ENCODE measurements at regions not wholly inside any gene's neighbourhood (a gene's known extent, or its start where the extent isn't known, plus 50 kb on each side); places are given as distances from the start of the nearest gene placed in this dataset.
A peak's percentile ranks its signal among the peaks of the same experiment; 100 is the strongest.
"Not testable (repeated sequence)": the region's sequence is repeated elsewhere in the genome, so short reads cannot be mapped to it uniquely, and the experiment has no call there.

GRCh38 chr22:22129387-22129786, 115.2 kb upstream of the VPREB1 start:
- no peak for DNase-seq
- H3K27me3 Mint-ChIP-seq = peaks cover 7 to 19% of the 10 kb centered on the region in 2 donors
- no peak overlapping the region for H3K4me3 Mint-ChIP-seq
- ATAC-seq (replicated peaks) = no peak
- no peaks in the 10 kb centered on the region for H3K36me3 Mint-ChIP-seq (ENCODE audit: insufficient read depth)
- H3K27ac Mint-ChIP-seq = no peak overlapping the region
- no peaks in the 10 kb centered on the region for H3K9me3 Mint-ChIP-seq
- H3K4me1 Mint-ChIP-seq (ENCODE audit: low read depth in 2 of 2) = no peaks in the 10 kb centered on the region

DNA sequence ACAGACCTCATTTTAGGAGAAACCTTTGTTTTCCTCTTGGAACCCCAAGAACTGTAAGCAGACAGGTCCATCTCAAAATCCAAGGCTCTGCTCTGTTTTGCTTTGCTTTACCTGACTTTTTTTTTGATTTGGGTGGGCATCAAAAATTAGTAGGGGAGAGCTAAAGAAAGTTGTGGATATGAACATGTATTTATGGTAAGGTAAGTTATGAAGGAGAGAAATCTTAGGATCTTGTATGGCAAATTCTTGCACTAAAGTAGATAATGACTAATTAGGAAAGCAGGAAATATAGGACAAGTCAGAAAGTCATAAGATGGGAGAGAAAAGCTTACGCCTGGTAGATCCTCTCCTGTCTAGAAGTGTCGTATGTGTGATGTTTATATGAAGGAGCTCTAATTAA, 116.1 kb upstream of the VPREB1 start:
- H3K27ac Mint-ChIP-seq = no peak overlapping the region
- no peak for DNase-seq
- H3K36me3 Mint-ChIP-seq (ENCODE audit: insufficient read depth) = no peaks in the 10 kb centered on the region
- no peaks in the 10 kb centered on the region for H3K4me1 Mint-ChIP-seq (ENCODE audit: low read depth in 2 of 2)
- no peak overlapping the region for H3K4me3 Mint-ChIP-seq
- ATAC-seq (replicated peaks) = no peak
- no peaks in the 10 kb centered on the region for H3K9me3 Mint-ChIP-seq
- H3K27me3 Mint-ChIP-seq = peaks cover 17 to 29% of the 10 kb centered on the region in 2 donors

DNA sequence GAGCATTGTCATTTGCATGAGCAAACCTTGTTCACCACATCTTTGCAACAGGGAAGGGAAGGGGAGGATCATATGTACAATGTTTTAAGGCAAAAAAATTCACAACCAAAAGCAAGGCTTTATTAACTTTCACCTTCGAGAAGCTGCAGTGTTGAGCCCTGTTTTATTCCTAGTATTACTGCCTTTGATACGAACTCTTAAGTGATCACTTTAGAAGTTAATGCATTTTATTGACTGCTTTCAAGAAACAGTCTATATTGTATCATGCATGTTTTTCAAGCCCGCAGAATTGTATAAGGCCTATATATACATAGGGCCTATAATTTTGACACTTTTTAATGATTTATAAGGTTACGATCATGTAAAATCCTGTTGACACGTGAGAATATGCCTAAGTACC, 117.5 kb upstream of the VPREB1 start:
- no peaks in the 10 kb centered on the region for H3K4me1 Mint-ChIP-seq (ENCODE audit: low read depth in 2 of 2)
- no peaks in the 10 kb centered on the region for H3K36me3 Mint-ChIP-seq (ENCODE audit: insufficient read depth)
- no peak overlapping the region for H3K27ac Mint-ChIP-seq
- no peak overlapping the region for H3K4me3 Mint-ChIP-seq
- ATAC-seq (replicated peaks) = no peak
- no peaks in the 10 kb centered on the region for H3K9me3 Mint-ChIP-seq
- peaks cover 24 to 33% of the 10 kb centered on the region in 2 donors for H3K27me3 Mint-ChIP-seq
- no peak for DNase-seq

GRCh38 chr22:22125579-22126468, 118.8 kb upstream of the VPREB1 start:
- Mint-ChIP-seq H3K27me3 (peaks cover 22 to 29% of the 10 kb centered on the region in 2 donors), H3K4me1 (ENCODE audit: low read depth in 2 of 2) (no peaks in the 10 kb centered on the region), H3K9me3 (no peaks in the 10 kb centered on the region), H3K36me3 (ENCODE audit: insufficient read depth) (no peaks in the 10 kb centered on the region), H3K4me3 (no peak overlapping the region), H3K27ac (no peak overlapping the region)
- ATAC-seq (replicated peaks) = no peak
- no peak for DNase-seq

DNA sequence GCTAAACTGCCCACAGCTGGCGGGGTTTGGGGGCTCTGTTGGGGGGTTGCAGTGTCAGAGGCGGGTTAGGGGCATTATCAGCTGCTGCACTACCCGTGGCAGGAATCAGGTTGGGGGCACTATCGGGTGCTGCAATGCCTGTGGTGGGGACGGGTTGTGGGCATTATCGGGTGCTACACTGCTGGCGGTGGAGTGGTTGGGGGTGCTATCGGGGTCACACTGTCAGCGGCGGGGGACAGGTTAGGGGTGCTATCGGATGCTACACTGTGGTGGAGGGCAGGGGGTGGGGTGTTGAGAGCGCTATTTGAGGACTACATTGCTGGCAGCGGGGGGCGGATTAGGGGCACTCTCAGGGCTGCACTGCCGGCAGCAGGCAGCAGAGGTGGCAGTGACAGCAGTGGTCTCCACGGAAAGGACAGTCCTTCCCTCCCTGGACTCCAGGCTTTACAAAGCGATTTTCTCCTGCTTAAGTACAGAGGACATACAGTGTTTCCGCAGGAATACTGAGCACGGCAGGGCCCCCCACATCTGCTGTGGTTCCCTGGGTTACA, 119.5 kb upstream of the VPREB1 start:
- ATAC-seq (replicated peaks) (no peak), DNase-seq (no peak)
- Mint-ChIP-seq H3K27ac (no peak overlapping the region), H3K27me3 (peaks cover 22 to 29% of the 10 kb centered on the region in 2 donors), H3K9me3 (no peaks in the 10 kb centered on the region), H3K4me1 (ENCODE audit: low read depth in 2 of 2) (no peaks in the 10 kb centered on the region), H3K36me3 (ENCODE audit: insufficient read depth) (no peaks in the 10 kb centered on the region), H3K4me3 (no peak overlapping the region)

- H3K4me1 Mint-ChIP-seq (ENCODE audit: low read depth in 2 of 2) = no peaks in the 10 kb centered on the region
- ATAC-seq (replicated peaks) = no peak
- no peak for DNase-seq
- H3K9me3 Mint-ChIP-seq = no peaks in the 10 kb centered on the region
- H3K4me3 Mint-ChIP-seq = no peak overlapping the region
- H3K27ac Mint-ChIP-seq = no peak overlapping the region
- no peaks in the 10 kb centered on the region for H3K36me3 Mint-ChIP-seq (ENCODE audit: insufficient read depth)
- H3K27me3 Mint-ChIP-seq = peaks cover 26 to 31% of the 10 kb centered on the region in 2 donors
Observed at GRCh38 chr22:22124374-22124773, 120.2 kb upstream of the VPREB1 start.

DNA sequence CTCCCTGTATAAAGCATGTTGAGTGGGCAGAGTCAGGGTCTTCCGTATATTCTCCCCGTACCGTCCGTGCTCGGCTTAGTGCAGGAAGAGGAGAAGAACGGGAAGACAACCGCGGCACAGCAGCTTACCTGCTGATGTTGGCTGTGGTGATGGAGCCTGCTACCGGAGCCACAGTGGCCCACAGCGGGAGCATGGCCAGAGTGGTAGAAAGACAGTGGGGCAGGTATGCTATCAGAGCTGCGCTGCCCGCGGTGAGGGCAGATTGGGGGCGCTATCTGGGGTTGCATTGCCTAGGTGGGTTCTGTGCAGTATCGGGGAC, 120.7 kb upstream of the VPREB1 start:
- no peaks in the 10 kb centered on the region for H3K36me3 Mint-ChIP-seq (ENCODE audit: insufficient read depth)
- DNase-seq (no peak), ATAC-seq (replicated peaks) (no peak)
- H3K4me1 Mint-ChIP-seq (ENCODE audit: low read depth in 2 of 2) = no peaks in the 10 kb centered on the region
- no peaks in the 10 kb centered on the region for H3K9me3 Mint-ChIP-seq
- no peak overlapping the region for H3K4me3 Mint-ChIP-seq
- H3K27ac Mint-ChIP-seq = no peak overlapping the region
- peaks cover 30 to 36% of the 10 kb centered on the region in 2 donors for H3K27me3 Mint-ChIP-seq

GRCh38 chr22:22123118-22123959, 121.2 kb upstream of the VPREB1 start:
- no peak for ATAC-seq (replicated peaks)
- H3K4me1 Mint-ChIP-seq (ENCODE audit: low read depth in 2 of 2) = no peaks in the 10 kb centered on the region
- no peak overlapping the region for H3K4me3 Mint-ChIP-seq
- no peak for DNase-seq
- H3K27me3 Mint-ChIP-seq = peaks cover 36 to 42% of the 10 kb centered on the region in 2 donors
- no peak overlapping the region for H3K27ac Mint-ChIP-seq
- no peaks in the 10 kb centered on the region for H3K9me3 Mint-ChIP-seq
- H3K36me3 Mint-ChIP-seq (ENCODE audit: insufficient read depth) = no peaks in the 10 kb centered on the region

DNA sequence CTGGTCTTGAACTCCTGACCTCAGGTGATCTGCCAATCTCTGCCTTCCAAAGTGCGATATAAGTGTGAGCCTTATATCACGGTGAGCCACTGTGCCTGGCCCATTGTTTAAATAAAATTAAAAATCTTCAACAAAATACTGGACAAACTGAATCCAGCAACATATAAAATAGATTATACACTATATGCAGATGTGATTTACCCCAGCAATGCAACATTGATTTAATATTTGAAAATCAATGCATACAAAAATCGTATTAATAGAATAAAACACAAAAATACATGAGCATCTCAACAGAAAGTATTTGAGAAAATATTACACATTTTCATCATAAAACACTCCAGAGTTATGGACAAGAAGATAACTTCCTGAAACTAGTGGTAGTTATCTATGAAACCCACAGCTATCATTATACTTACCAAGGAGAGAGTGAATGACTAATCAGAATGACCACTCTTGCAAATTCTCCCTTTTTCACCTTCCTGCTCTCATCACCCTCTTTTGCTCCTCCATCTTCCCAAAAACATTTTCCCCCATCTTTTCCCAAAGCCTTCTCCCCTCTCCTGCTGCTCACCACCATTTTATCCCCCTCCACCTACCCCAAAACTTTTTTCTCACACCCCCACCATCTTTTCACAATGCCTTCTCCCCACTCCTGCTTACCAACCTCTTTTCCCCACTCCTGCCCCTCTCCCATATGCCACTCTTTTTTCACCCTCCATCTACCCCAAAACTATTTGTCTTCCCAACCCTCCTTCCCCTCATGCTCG, 122.1 kb upstream of the VPREB1 start:
- Mint-ChIP-seq H3K36me3 (ENCODE audit: insufficient read depth) (no peaks in the 10 kb centered on the region), H3K27me3 (peaks cover 39 to 44% of the 10 kb centered on the region in 2 donors), H3K4me3 (no peak overlapping the region), H3K4me1 (ENCODE audit: low read depth in 2 of 2) (no peaks in the 10 kb centered on the region), H3K27ac (no peak overlapping the region), H3K9me3 (no peaks in the 10 kb centered on the region)
- ATAC-seq (replicated peaks) = no peak
- DNase-seq = no peak

DNA sequence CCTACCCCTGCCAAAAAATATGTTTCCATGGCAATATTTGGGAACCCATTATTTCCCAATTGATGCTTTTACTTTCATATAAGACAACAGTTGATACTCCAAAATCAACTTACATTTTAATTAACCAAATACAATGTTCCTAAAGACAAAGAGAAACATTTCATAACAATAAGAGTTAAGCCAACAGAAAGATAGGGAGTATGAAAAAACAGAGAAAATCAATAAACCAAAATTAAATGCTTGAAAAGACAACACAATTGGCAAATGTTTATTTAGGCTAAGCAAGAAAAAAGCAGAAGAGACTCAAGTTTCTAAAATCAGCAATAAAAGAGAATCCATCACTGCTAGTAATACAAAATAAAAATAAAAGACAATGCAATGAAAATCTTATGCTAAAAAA, 123.1 kb upstream of the VPREB1 start:
- H3K9me3 Mint-ChIP-seq = no peaks in the 10 kb centered on the region
- H3K27me3 Mint-ChIP-seq = peaks cover 39 to 42% of the 10 kb centered on the region in 2 donors
- no peak overlapping the region for H3K4me3 Mint-ChIP-seq
- H3K36me3 Mint-ChIP-seq (ENCODE audit: insufficient read depth) = no peaks in the 10 kb centered on the region
- DNase-seq (no peak), ATAC-seq (replicated peaks) (no peak)
- no peak overlapping the region for H3K27ac Mint-ChIP-seq
- no peaks in the 10 kb centered on the region for H3K4me1 Mint-ChIP-seq (ENCODE audit: low read depth in 2 of 2)

DNA sequence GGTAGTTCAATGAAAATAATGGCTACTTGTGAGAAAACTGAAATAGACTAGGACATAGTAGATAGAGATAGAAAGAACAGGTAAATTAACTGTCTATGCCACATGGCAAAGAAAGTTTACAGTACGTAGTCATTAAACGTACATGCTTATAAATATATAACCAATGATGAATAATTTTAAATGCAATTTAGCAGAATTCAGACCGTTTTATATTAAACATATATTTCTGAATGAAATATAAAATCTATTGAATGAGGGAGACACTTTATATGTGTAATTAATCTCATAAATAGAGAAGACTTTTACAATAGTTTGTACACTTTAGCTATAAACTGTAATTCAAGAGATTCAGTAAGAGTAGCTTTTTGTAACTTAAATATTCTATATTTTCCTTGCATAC, 124.4 kb upstream of the VPREB1 start:
- no peak for ATAC-seq (replicated peaks)
- Mint-ChIP-seq H3K27me3 (peaks cover 34 to 39% of the 10 kb centered on the region in 2 donors), H3K4me3 (no peak overlapping the region), H3K27ac (no peak overlapping the region), H3K9me3 (no peaks in the 10 kb centered on the region), H3K4me1 (ENCODE audit: low read depth in 2 of 2) (no peaks in the 10 kb centered on the region), H3K36me3 (ENCODE audit: insufficient read depth) (no peaks in the 10 kb centered on the region)
- DNase-seq = no peak

- ATAC-seq (replicated peaks) (no peak), DNase-seq (no peak)
- no peaks in the 10 kb centered on the region for H3K9me3 Mint-ChIP-seq
- H3K27me3 Mint-ChIP-seq = peaks cover 29 to 35% of the 10 kb centered on the region in 2 donors
- H3K4me1 Mint-ChIP-seq (ENCODE audit: low read depth in 2 of 2) = no peaks in the 10 kb centered on the region
- H3K36me3 Mint-ChIP-seq (ENCODE audit: insufficient read depth) = peaks cover 3% of the 10 kb centered on the region
- H3K4me3 Mint-ChIP-seq = no peak overlapping the region
- no peak overlapping the region for H3K27ac Mint-ChIP-seq
Observed at GRCh38 chr22:22118987-22119386, 125.6 kb upstream of the VPREB1 start.

DNA sequence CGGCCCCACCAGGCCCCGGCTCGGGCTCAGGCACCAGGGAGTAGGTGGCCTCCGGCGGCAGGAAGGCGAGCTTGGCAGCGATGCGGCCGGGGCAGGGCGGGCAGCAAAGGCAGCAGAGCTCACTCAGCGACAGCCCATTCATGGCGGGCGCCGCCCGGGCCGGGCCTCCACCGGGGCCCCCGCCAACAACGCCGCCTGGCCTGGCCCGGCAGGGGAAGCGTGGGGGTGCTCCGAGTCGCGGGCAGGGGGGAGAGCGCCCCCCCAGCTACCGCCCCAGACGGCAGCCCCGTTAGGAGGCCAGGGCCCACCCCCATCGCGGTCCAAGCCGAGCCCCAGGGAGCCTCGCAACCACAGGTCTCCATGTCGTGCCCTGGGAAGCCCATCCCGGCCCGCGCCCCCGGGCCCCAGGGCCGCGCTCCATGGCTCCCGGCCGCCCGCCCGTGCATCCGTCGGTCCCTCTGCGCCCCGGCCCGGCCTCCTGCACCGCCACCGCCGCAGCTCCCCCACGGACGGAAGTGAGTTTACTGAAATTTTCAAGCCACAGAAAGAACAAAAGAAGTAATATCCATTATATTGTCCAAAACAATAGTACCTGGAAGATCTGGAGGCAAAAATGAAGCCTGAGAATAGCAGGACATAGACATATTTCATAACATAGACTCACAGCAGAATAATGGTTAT, 126.6 kb upstream of the VPREB1 start:
- not testable (repeated sequence) for ATAC-seq (replicated peaks); H3K9me3 Mint-ChIP-seq; H3K36me3 Mint-ChIP-seq (ENCODE audit: insufficient read depth); H3K27ac Mint-ChIP-seq; H3K4me1 Mint-ChIP-seq (ENCODE audit: low read depth in 2 of 2); DNase-seq
- Mint-ChIP-seq H3K4me3 (peak overlapping the region in 1 of 2 donors; percentile 34), H3K27me3 (peaks cover 20 to 25% of the 10 kb centered on the region in 2 donors)

All from effector memory CD8-positive, alpha-beta T cell (primary cell).